Osteocyte (in vitro differentiated cells): ENCODE measurements at regions not wholly inside any gene's neighbourhood (a gene's known extent, or its start where the extent isn't known, plus 50 kb on each side); places are given as distances from the start of the nearest gene placed in this dataset.
"Not testable (repeated sequence)": the region's sequence is repeated elsewhere in the genome, so short reads cannot be mapped to it uniquely, and the experiment has no call there.

Experiments used
- DNase-seq: peaks from one replicate; pipeline ENCODE4 v3.0.0; 2021; ENCODE audit warnings: mixed read lengths; ENCODE audit not compliant: unreplicated experiment; ENCODE audit errors: extremely low spot score
- H3K27ac Mint-ChIP-seq: one replicate; pipeline ENCODE4 v1.8.0; 2021; ENCODE audit warnings: mild to moderate bottlenecking, mixed read lengths; ENCODE audit not compliant: unreplicated experiment
- H3K27me3 Mint-ChIP-seq: one replicate; pipeline ENCODE4 v1.8.0; 2021; ENCODE audit warnings: mixed read lengths; ENCODE audit not compliant: unreplicated experiment
- H3K36me3 Mint-ChIP-seq: one replicate; pipeline ENCODE4 v1.8.0; 2021; ENCODE audit warnings: mixed read lengths; ENCODE audit not compliant: unreplicated experiment
- H3K4me1 Mint-ChIP-seq: one replicate; pipeline ENCODE4 v1.8.0; 2021; ENCODE audit warnings: mixed read lengths; ENCODE audit not compliant: unreplicated experiment
- H3K4me3 Mint-ChIP-seq: one replicate; pipeline ENCODE4 v1.8.0; 2021; ENCODE audit warnings: mild to moderate bottlenecking, moderate library complexity, mixed read lengths; ENCODE audit not compliant: unreplicated experiment
- H3K9me3 Mint-ChIP-seq: one replicate; pipeline ENCODE4 v1.8.0; 2021; ENCODE audit warnings: mixed read lengths; ENCODE audit not compliant: unreplicated experiment
- TF ChIP-seq, protein P1 (sequence below): fragments of 200-600 bp; sonication (generic); IDR thresholded peaks from 2 replicates; pipeline ENCODE4 v1.5.0; 2021; ENCODE audit warnings: antibody characterized with exemption, mild to moderate bottlenecking, moderate library complexity

DNA sequence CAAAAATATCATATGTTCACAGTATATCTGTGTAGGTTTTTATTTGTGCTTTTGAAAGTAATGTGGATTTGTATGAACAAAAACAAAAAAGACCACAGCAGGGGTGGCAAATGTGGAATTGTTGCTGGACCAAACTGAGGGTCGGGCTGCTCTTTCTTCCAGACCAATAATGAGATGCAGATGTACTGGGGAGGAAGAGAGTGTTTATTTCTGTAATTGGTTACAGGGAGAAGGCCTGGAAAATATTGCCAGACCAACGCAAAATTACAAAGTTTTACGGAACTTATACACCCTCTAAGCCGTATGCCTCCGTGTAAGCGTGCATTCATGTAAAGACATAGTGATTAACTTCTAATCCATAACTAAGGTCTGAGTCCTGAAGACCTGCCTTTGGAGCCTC, 353.9 kb upstream of the C16orf82 start:
- no peak overlapping the region for H3K4me3 Mint-ChIP-seq
- H3K27me3 Mint-ChIP-seq: no peaks in the 10 kb centered on the region
- TF ChIP-seq, protein P1, sequence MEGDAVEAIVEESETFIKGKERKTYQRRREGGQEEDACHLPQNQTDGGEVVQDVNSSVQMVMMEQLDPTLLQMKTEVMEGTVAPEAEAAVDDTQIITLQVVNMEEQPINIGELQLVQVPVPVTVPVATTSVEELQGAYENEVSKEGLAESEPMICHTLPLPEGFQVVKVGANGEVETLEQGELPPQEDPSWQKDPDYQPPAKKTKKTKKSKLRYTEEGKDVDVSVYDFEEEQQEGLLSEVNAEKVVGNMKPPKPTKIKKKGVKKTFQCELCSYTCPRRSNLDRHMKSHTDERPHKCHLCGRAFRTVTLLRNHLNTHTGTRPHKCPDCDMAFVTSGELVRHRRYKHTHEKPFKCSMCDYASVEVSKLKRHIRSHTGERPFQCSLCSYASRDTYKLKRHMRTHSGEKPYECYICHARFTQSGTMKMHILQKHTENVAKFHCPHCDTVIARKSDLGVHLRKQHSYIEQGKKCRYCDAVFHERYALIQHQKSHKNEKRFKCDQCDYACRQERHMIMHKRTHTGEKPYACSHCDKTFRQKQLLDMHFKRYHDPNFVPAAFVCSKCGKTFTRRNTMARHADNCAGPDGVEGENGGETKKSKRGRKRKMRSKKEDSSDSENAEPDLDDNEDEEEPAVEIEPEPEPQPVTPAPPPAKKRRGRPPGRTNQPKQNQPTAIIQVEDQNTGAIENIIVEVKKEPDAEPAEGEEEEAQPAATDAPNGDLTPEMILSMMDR: no peak
- no peaks in the 10 kb centered on the region for H3K4me1 Mint-ChIP-seq
- H3K27ac Mint-ChIP-seq: no peak overlapping the region
- no peaks in the 10 kb centered on the region for H3K36me3 Mint-ChIP-seq
- DNase-seq: no peak
- H3K9me3 Mint-ChIP-seq: no peaks in the 10 kb centered on the region

DNA sequence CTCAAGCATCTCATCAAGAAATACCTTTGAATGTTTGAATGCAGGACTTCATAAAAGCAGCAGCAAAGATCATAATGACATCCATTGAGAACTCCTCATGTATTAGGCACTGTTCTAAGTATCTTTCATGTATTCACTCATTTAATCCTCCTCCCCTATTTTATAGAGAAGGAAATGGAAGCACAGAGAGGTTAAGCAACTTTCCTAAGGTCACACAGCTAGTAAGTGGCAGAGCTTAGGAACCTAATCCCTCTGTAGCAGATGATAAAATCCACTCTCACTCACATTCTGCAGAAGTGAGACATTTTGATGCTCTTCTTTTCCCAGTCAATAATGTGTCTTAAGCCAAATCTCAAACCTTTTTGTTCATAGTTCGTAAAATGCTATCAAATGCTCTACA, 350.8 kb upstream of the C16orf82 start:
- Mint-ChIP-seq H3K4me3 (no peak overlapping the region), H3K4me1 (no peaks in the 10 kb centered on the region), H3K9me3 (peaks cover 5% of the 10 kb centered on the region), H3K27ac (no peak overlapping the region), H3K36me3 (no peaks in the 10 kb centered on the region), H3K27me3 (no peaks in the 10 kb centered on the region)
- no peak for DNase-seq
- TF ChIP-seq, protein P1: no peak

DNA sequence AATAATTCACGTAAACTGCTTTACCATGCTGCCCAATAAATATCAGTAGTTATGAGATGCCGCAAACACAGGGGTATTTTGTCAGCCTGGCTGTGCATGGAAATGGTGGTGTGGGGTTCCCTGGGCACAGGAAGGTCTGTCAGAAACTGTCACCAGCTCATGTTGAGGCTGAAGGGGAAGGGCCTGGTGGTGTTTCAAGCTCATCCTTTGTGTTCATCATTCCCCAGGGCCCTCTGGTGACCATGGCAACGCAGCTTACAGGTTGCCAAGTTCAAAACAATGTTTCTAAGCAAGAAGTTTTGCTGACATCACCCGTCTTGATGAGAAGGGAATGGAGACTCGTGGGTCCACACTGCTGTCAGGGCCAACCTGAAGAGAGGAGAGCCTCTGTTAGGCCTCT, 348.9 kb upstream of the C16orf82 start:
- H3K27me3 Mint-ChIP-seq: no peaks in the 10 kb centered on the region
- no peaks in the 10 kb centered on the region for H3K36me3 Mint-ChIP-seq
- peaks cover 5% of the 10 kb centered on the region for H3K9me3 Mint-ChIP-seq
- H3K4me3 Mint-ChIP-seq: no peak overlapping the region
- TF ChIP-seq, protein P1: no peak
- no peaks in the 10 kb centered on the region for H3K4me1 Mint-ChIP-seq
- H3K27ac Mint-ChIP-seq: no peak overlapping the region
- DNase-seq: no peak

DNA sequence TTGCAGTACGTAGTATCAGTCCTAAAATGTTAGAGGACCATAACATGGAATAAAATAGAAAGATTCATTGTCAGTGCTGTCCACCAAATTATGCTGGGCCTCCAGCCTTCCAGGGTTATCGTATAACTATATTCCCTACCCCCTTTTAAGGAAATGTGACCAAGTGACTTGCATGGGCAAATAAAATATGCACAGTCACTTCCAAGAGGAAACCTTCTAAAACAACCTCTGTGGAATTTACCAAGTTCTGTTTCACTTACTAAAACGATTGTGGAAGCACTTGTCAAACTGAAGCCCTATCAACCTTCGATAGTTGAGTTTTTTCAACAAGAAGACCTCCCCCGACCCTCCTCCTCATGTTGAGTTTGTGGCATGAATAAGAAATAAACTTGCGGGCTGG, 345.4 kb upstream of the C16orf82 start:
- H3K4me1 Mint-ChIP-seq: no peaks in the 10 kb centered on the region
- no peak overlapping the region for H3K27ac Mint-ChIP-seq
- H3K36me3 Mint-ChIP-seq: no peaks in the 10 kb centered on the region
- peaks cover 15% of the 10 kb centered on the region for H3K9me3 Mint-ChIP-seq
- no peaks in the 10 kb centered on the region for H3K27me3 Mint-ChIP-seq
- no peak for DNase-seq
- no peak overlapping the region for H3K4me3 Mint-ChIP-seq
- TF ChIP-seq, protein P1: no peak

DNA sequence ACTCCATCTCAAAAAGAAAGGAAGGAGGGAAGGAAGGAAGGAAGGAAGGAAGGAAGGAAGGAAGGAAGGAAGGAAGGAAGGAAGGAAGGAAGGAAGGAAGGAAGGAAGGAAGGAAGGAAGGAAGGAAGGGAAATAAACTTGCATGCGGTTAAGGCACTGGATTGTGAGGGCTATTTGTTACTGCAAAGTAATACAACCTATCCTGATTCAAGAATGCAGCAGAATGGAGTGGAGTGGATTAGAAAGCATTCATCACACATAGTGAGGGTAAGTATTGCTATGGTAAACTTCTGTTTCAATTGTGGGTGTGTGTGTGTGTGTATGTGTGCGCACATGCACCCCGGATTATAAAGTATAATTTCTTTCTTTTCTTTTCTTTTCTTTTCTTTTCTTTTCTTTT, 344.8 kb upstream of the C16orf82 start:
- not testable (repeated sequence) for H3K4me3 Mint-ChIP-seq, H3K27me3 Mint-ChIP-seq, H3K27ac Mint-ChIP-seq, DNase-seq, H3K36me3 Mint-ChIP-seq, H3K4me1 Mint-ChIP-seq
- peaks cover 19% of the 10 kb centered on the region for H3K9me3 Mint-ChIP-seq

DNA sequence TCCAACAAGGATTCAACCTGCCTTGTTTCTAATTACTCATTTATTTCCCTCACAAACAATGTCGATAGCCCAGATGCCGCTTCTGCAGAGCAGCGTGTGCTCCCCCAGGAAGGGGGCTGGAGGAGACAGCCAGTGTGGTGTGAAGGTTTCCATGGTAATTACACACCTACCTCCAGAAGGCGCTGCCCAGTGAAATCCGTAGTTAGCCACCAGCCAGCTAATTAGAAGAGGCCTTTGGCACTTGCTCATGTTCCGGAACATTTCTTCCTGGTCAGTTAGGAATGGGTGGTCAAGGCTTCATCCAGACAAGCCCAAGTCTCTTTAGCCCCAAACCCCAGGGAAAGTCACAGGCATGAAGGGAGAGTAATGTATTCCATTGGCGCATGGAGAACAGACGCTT, 342.5 kb upstream of the C16orf82 start:
- H3K27me3 Mint-ChIP-seq: no peaks in the 10 kb centered on the region
- H3K9me3 Mint-ChIP-seq: peaks cover 14% of the 10 kb centered on the region
- H3K36me3 Mint-ChIP-seq: no peaks in the 10 kb centered on the region
- no peak overlapping the region for H3K27ac Mint-ChIP-seq
- no peaks in the 10 kb centered on the region for H3K4me1 Mint-ChIP-seq
- DNase-seq: no peak
- H3K4me3 Mint-ChIP-seq: no peak overlapping the region
- TF ChIP-seq, protein P1: no peak
